ENCODE measurements at regions not wholly inside any gene's neighbourhood (a gene's known extent, or its start where the extent isn't known, plus 50 kb on each side); places are given as distances from the start of the nearest gene placed in this dataset.

DNA sequence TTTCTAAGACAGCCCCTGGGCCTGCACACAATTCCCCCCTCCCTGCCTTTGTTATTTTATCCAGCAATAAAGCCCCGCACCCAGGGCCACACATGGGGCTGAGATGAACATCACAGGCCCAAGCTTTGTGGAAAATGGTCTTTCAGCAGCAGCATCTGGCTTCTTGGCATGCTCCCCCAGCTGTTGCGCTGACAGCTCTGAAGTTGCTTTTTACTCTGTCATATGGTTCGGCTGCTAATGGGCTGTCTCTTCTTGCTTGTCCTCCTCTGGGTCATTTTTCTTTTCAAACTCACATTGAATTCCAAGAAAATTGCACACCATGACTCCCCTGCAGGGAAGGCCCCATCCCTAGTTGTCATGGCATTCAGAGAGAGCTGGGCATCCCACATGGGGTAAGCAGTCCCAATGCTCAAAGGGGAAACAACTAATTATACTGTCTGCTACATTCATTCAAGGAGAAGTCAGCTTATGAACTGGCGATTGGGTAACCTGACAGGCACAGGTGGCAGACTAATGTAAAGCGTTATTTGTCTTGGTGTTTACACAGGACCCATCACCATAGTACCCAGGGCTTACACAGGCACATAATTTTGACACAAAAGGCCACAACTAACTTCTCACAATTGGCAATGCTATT lies 74.0 kb upstream of the CDKN3 start:
- TF ChIP-seq, protein P1, sequence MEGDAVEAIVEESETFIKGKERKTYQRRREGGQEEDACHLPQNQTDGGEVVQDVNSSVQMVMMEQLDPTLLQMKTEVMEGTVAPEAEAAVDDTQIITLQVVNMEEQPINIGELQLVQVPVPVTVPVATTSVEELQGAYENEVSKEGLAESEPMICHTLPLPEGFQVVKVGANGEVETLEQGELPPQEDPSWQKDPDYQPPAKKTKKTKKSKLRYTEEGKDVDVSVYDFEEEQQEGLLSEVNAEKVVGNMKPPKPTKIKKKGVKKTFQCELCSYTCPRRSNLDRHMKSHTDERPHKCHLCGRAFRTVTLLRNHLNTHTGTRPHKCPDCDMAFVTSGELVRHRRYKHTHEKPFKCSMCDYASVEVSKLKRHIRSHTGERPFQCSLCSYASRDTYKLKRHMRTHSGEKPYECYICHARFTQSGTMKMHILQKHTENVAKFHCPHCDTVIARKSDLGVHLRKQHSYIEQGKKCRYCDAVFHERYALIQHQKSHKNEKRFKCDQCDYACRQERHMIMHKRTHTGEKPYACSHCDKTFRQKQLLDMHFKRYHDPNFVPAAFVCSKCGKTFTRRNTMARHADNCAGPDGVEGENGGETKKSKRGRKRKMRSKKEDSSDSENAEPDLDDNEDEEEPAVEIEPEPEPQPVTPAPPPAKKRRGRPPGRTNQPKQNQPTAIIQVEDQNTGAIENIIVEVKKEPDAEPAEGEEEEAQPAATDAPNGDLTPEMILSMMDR (IDR thresholded peaks at IDR 0.05; ENCODE audit: extremely low read depth, missing control alignments) = no peak
- DNase-seq (ENCODE audit: low spot score) = no peak

DNA sequence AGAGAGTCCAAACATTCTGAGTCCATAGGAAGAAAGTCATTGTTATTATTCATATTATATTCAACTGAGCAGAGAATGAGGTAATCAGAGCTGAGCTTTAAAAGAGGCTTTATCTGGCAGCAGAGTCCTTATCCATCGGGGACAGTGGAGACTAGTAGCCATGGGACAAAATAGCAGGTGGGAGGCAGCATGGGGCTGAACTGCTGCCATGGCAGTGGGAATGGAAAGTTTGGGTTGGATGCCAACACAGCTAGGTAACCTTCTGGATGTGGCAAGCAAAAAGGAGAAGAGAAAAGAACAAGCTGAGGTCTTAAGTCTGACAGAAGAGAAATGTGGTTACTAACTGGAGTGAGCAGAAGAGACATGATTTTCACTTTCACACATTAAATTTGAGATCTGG lies 71.0 kb upstream of the CDKN3 start:
- TF ChIP-seq, protein P1 (IDR thresholded peaks at IDR 0.05; ENCODE audit: extremely low read depth, missing control alignments) = no peak
- no peak for DNase-seq (ENCODE audit: low spot score)

DNA sequence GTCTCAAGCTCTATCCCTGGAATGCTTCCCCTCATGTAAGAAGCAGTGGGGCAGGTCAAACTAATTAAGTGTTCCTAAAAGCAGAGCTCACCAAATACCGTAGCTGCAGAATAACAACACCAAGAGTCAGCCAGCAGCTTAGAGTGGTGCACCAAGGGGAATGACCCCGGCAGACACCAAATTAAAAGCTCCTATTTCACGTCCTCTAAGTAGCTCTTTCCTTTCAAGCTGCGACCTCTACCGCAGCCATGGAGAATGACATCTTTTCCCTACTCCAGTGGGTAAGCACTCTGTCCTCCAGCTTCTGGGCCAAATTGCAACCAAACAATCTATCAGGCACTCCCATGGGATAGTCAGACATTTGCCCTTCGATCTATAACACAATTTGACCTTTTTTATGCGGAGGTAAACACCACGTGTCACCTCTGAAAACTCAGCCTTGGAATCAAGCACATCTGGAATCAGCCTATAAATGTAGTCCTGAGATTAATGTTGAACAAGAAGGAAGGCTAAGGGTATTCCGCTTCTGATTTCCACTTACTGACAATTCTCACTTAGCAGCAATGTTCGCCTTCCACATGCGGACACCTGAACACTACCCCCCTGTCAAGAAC lies 67.6 kb upstream of the CDKN3 start:
- peak; percentile 55 for DNase-seq (ENCODE audit: low spot score)
- TF ChIP-seq, protein P1 (IDR thresholded peaks at IDR 0.05; ENCODE audit: extremely low read depth, missing control alignments) = peak; percentile 61

DNA sequence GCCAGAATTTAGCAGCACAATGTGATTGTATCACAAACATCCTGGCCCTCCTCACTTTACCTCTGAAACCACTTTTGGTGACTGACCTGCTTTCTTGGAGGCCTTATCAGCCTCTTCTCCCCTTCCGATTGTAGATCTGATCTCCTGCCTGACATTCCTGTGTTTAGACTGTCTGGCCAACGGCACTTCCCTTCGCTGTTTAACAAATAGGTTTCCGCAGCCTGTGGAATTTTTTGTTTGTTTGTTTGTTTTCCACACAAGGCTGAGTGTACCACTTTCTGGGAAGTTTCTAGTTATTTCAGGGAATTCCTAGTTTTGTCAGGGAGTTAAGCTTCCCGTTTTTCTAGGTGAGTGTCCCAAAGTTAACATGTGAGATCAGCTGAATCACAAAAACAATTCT lies 65.9 kb upstream of the CDKN3 start:
- TF ChIP-seq, protein P1 (IDR thresholded peaks at IDR 0.05; ENCODE audit: extremely low read depth, missing control alignments) = no peak
- no peak for DNase-seq (ENCODE audit: low spot score)

DNA sequence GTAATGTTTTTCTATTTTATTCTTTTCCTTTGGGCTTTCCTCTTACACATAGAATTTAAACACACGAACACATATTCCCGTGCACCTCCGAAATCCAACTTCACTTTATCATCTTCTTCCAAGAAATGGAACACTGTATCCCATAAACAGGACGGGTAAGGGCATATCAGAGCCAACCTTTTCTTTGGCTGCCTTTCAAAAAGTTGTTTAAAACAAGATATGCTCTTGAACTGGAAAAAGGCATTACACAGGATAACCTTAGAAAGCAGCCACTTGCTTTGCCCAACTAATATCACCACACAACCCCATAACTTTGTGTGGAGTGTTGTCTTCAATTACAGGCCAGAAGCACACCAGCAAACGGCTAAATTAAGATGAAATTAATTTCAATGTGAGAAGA lies 65.3 kb upstream of the CDKN3 start:
- no peak for DNase-seq (ENCODE audit: low spot score)
- TF ChIP-seq, protein P1 (IDR thresholded peaks at IDR 0.05; ENCODE audit: extremely low read depth, missing control alignments) = no peak

DNA sequence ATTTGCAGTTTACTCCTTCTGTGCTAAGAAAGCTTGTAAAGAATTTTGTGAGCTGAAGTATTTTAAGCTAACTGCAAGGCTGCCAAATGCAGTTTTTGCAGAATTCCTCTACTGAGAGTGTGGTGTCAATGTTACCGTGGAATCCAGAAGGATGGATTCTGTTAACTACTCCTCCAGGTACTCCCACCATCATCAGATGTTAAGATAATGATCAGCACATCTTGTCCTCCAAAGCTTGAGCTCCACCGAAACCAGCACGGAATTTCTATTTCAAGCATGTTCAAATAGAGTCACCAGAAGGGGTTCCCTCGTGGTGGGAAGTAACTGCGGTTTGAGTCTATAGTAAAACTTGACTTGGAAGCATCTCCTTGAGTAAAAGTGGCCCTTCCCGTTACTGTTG lies 64.3 kb upstream of the CDKN3 start:
- no peak for DNase-seq (ENCODE audit: low spot score)
- TF ChIP-seq, protein P1 (IDR thresholded peaks at IDR 0.05; ENCODE audit: extremely low read depth, missing control alignments) = no peak

DNA sequence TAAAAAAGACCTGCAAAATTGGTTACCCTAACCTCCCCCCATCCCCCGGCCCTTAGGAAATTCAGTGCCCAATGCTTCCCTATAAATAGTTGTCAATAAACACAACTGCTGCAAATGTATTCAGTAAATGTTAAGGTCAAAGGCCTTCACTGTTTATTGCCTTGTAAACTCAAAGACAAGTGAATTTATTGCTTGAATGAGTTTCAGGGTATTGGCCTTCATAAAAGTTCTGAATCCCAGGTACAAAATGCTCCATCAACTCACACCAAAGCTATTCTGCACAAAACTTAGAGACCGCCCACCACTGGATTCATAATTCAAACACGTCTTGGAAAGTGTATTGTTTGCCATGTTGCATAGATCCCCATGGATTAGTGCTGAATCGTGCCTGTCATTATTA lies 63.3 kb upstream of the CDKN3 start:
- TF ChIP-seq, protein P1 (IDR thresholded peaks at IDR 0.05; ENCODE audit: extremely low read depth, missing control alignments) = no peak
- no peak for DNase-seq (ENCODE audit: low spot score)
